DND-41 (cell line): ENCODE measurements at regions not wholly inside any gene's neighbourhood (a gene's known extent, or its start where the extent isn't known, plus 50 kb on each side); places are given as distances from the start of the nearest gene placed in this dataset.

Source experiments
- ATAC-seq: fragments of 200-7000 bp; cut with Tn5 transposase; 3 replicates; pipeline ENCODE4 v1.9.1; 2021; ENCODE audit warnings: low read depth; ENCODE audit not compliant: insufficient read depth
- DNase-seq: peaks from one replicate; pipeline ENCODE4 v3.0.0-alpha.2; 2020
- H2AFZ ChIP-seq: 2 replicates; pipeline ENCODE4 v1.6.0; 2012; ENCODE audit warnings: low read depth, low read length
- H3K27ac ChIP-seq: 2 replicates; pipeline ENCODE4 v1.5.1; 2012; ENCODE audit warnings: low read length, inconsistent platforms
- H3K27me3 ChIP-seq: fragments of 200-600 bp; sonication (generic); 2 replicates; pipeline ENCODE4 v1.6.0; 2012; ENCODE audit warnings: low read length, mild to moderate bottlenecking, inconsistent platforms; ENCODE audit not compliant: insufficient read depth, poor library complexity
- H3K36me3 ChIP-seq: 2 replicates; pipeline ENCODE4 v1.5.1; 2012; ENCODE audit warnings: low read length, inconsistent platforms; ENCODE audit not compliant: insufficient read depth
- H3K4me1 ChIP-seq: 2 replicates; pipeline ENCODE4 v1.5.1; 2012; ENCODE audit warnings: mild to moderate bottlenecking, low read length; ENCODE audit not compliant: insufficient read depth
- H3K4me2 ChIP-seq: 2 replicates; pipeline ENCODE4 v1.6.0; 2012; ENCODE audit warnings: mild to moderate bottlenecking, moderate library complexity, low read length, inconsistent platforms; ENCODE audit not compliant: insufficient read depth
- H3K4me3 ChIP-seq, 2 experiments: fragments of 200-600 bp in 1 of 2; shearing (Covaris generic) in 1 of 2; 2 replicates each; pipeline ENCODE4 v1.5.1; 2012 to 2016; ENCODE audit warnings: inconsistent platforms in 2 of 2, low read length in 2 of 2, mild to moderate bottlenecking in 2 of 2, low read depth in 1 of 2, moderate library complexity in 1 of 2
- H3K79me2 ChIP-seq: 2 replicates; pipeline ENCODE4 v1.6.0; 2012; ENCODE audit warnings: low read length, inconsistent platforms; ENCODE audit not compliant: insufficient read depth
- H3K9ac ChIP-seq: 2 replicates; pipeline ENCODE4 v1.6.0; 2012; ENCODE audit warnings: low read depth, mild to moderate bottlenecking, inconsistent platforms, low read length, moderate library complexity
- H3K9me3 ChIP-seq: 2 replicates; pipeline ENCODE4 v1.5.1; 2012; ENCODE audit warnings: low read length, moderate library complexity, mild to moderate bottlenecking, inconsistent platforms; ENCODE audit not compliant: insufficient read depth, severe bottlenecking
- H4K20me1 ChIP-seq: 2 replicates; pipeline ENCODE4 v1.6.0; 2012; ENCODE audit warnings: low read length; ENCODE audit not compliant: insufficient read depth
- EZH2 ChIP-seq: IDR thresholded peaks from 3 replicates; pipeline ENCODE4 v1.6.1; 2012; ENCODE audit warnings: borderline replicate concordance, low read depth, mild to moderate bottlenecking, moderate library complexity, low read length, inconsistent platforms; ENCODE audit not compliant: severe bottlenecking
- TF ChIP-seq, protein P1 (sequence below): IDR thresholded peaks from 2 replicates; pipeline ENCODE4 v1.5.1; 2012; ENCODE audit warnings: borderline replicate concordance, low read length, moderate library complexity, mild to moderate bottlenecking; ENCODE audit not compliant: poor library complexity, severe bottlenecking; ENCODE audit errors: extremely low read depth

DNA sequence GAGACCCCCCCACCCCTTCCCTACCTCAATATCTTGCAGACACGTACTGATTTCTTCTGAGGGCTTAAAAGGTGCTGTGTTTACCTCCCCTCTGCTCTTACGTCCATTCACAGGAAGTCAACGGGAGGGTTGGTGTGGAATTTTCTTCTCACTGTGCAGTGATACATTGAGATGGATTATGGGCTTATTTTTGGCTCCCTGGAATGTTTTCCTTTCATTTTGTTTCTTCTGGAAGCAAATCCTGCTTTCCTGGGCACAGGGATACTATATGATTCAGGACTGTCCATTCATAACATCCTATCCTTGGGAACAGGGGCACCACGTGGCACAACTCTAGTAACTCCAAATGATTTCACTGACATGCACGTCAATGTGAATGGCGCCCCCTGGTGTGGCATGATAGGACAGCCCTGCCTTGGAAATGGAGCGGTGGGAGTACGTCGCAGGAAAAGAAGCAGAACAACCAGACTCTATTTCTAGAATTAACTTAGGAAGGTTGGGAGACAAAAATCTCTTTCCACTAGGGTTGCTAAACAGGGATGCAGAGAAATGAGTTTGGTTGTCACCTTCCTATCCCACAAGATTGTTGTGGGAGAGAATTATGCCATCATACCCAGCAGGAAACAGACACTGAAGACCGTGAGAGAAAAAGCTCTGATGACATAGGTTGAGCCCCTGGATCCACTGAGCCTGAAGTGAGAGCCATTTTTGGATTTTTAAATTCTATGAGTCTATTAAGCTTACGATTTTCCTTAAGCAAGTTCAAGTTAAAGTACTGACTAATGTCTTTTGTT, 146.5 kb upstream of the RAG2 start:
- Histone ChIP-seq H2AFZ (peak overlapping the region; percentile 65), H3K9me3 (no peaks in the 10 kb centered on the region), H3K4me2 (peak overlapping the region; percentile 25; the same call in 1 of the 2 replicates), H3K9ac (peak overlapping the region; percentile 0; the same call in 1 of the 2 replicates), H3K4me3 (no peak overlapping the region), H3K4me1 (peaks cover 36% of the 10 kb centered on the region), H3K79me2 (no peaks in the 10 kb centered on the region), H3K27me3 (no peaks in the 10 kb centered on the region), H3K27ac (peak overlapping the region; percentile 62), H4K20me1 (no peaks in the 10 kb centered on the region), H3K36me3 (no peaks in the 10 kb centered on the region)
- ATAC-seq, result peak; percentile 66
- TF ChIP-seq, protein P1, sequence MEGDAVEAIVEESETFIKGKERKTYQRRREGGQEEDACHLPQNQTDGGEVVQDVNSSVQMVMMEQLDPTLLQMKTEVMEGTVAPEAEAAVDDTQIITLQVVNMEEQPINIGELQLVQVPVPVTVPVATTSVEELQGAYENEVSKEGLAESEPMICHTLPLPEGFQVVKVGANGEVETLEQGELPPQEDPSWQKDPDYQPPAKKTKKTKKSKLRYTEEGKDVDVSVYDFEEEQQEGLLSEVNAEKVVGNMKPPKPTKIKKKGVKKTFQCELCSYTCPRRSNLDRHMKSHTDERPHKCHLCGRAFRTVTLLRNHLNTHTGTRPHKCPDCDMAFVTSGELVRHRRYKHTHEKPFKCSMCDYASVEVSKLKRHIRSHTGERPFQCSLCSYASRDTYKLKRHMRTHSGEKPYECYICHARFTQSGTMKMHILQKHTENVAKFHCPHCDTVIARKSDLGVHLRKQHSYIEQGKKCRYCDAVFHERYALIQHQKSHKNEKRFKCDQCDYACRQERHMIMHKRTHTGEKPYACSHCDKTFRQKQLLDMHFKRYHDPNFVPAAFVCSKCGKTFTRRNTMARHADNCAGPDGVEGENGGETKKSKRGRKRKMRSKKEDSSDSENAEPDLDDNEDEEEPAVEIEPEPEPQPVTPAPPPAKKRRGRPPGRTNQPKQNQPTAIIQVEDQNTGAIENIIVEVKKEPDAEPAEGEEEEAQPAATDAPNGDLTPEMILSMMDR, result peak; percentile 96
- no peak for TF ChIP-seq EZH2
- DNase-seq, result peak; percentile 85

DNA sequence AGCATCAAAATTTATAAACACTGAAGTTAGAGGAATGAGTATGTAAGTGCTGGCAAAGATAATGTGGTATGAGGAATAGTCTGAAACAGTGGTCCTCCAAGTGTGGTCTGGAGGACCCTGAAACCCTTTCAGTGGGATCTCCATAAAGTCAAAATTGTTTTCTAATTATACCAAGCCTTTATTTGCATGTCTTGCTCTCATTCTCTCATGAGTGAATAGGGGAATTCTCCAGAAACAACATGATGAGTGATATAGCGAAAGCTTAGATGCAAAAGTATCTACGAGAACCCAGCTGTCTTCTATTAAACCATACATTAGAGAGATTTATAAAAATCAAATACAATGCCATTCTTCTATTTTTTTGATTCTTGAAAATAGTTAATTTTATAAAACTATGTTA, 145.0 kb upstream of the RAG2 start:
- Histone ChIP-seq H3K36me3 (no peaks in the 10 kb centered on the region), H3K9ac (no peak overlapping the region), H3K27ac (no peak overlapping the region), H2AFZ (no peak overlapping the region; the same call in 1 of the 2 replicates), H3K27me3 (no peaks in the 10 kb centered on the region), H3K4me2 (no peak overlapping the region), H3K4me3 (no peak overlapping the region), H3K9me3 (no peaks in the 10 kb centered on the region), H3K79me2 (no peaks in the 10 kb centered on the region), H3K4me1 (peaks cover 51% of the 10 kb centered on the region), H4K20me1 (no peaks in the 10 kb centered on the region)
- ATAC-seq (no peak), DNase-seq (no peak)
- no peak for TF ChIP-seq EZH2
- TF ChIP-seq, protein P1, result no peak

- no peak overlapping the region for H3K4me2 ChIP-seq
- no peaks in the 10 kb centered on the region for H3K36me3 ChIP-seq
- no peaks in the 10 kb centered on the region for H3K79me2 ChIP-seq
- no peak overlapping the region for H3K27ac ChIP-seq
- no peak for DNase-seq
- H4K20me1 ChIP-seq, result no peaks in the 10 kb centered on the region
- ATAC-seq, result no peak
- no peak for TF ChIP-seq EZH2
- TF ChIP-seq, protein P1, result no peak
- H3K9me3 ChIP-seq, result no peaks in the 10 kb centered on the region
- no peak overlapping the region for H2AFZ ChIP-seq
- no peaks in the 10 kb centered on the region for H3K27me3 ChIP-seq
- H3K9ac ChIP-seq, result no peak overlapping the region
- peaks cover 45% of the 10 kb centered on the region for H3K4me1 ChIP-seq
- no peak overlapping the region for H3K4me3 ChIP-seq
These were observed 143.5 kb upstream of the RAG2 start for GRCh38 chr11:36741515-36741914.
